A673 (cell line): ENCODE measurements at regions not wholly inside any gene's neighbourhood (a gene's known extent, or its start where the extent isn't known, plus 50 kb on each side); places are given as distances from the start of the nearest gene placed in this dataset.

ENCODE experiments used
- BruUV-seq: library from RNA; stranded (reverse); fragments of 400-500 nt; replicated peaks from 2 replicates; lab custom pipeline; 2021; lab: Mats Ljungman, UMichigan
- CTCF ChIA-PET: fragments of 300-600 bp; sonication (Branson Sonifier 250); formaldehyde crosslinking; loops from one replicate; lab custom pipeline; 2022; ENCODE audit warnings: antibody characterized with exemption; lab: Charles Lee
- POLR2A ChIA-PET: fragments of 300-600 bp; sonication (Branson Sonifier 250); formaldehyde crosslinking; loops from one replicate; lab custom pipeline; 2022; ENCODE audit warnings: antibody characterized with exemption; ENCODE audit not compliant: low non-redundant PET; lab: Charles Lee
- DNase-seq: peaks from one replicate; pipeline ENCODE4 v3.0.0-alpha.2; 2015; ENCODE audit warnings: low spot score
- H3K27ac ChIP-seq: fragments of 200-600 bp; sonication (generic); 2 replicates; pipeline ENCODE4 v1.5.1; 2016; ENCODE audit warnings: mixed run types, low read depth, mild to moderate bottlenecking, mixed read lengths, antibody characterized with exemption, low read length; ENCODE audit not compliant: poor library complexity, severe bottlenecking
- H3K27me3 ChIP-seq: fragments of 200-600 bp; sonication (generic); replicated peaks from 2 replicates; pipeline ENCODE4 v1.6.1; 2017; ENCODE audit warnings: mixed run types, low read depth, mild to moderate bottlenecking, mixed read lengths, antibody characterized with exemption, low read length; ENCODE audit not compliant: insufficient read depth, poor library complexity
- H3K36me3 ChIP-seq: fragments of 200-600 bp; sonication (generic); 2 replicates; pipeline ENCODE4 v1.6.1; 2016; ENCODE audit warnings: mixed run types, mild to moderate bottlenecking, mixed read lengths, antibody characterized with exemption, low read length; ENCODE audit not compliant: insufficient read depth, poor library complexity, severe bottlenecking
- H3K4me1 ChIP-seq: fragments of 200-600 bp; sonication (generic); 2 replicates; pipeline ENCODE4 v1.6.1; 2017; ENCODE audit warnings: mixed run types, mild to moderate bottlenecking, mixed read lengths, antibody characterized with exemption, low read length; ENCODE audit not compliant: insufficient read depth, poor library complexity, severe bottlenecking
- H3K4me3 ChIP-seq: fragments of 200-600 bp; sonication (generic); 2 replicates; pipeline ENCODE4 v1.5.1; 2016; ENCODE audit warnings: low read depth, mixed run types, mild to moderate bottlenecking, mixed read lengths, low read length; ENCODE audit not compliant: poor library complexity, severe bottlenecking
- H3K9me3 ChIP-seq: fragments of 200-600 bp; sonication (generic); 2 replicates; pipeline ENCODE4 v1.6.1; 2016; ENCODE audit warnings: mixed run types, low read depth, mild to moderate bottlenecking, mixed read lengths, antibody characterized with exemption, low read length; ENCODE audit not compliant: poor library complexity, severe bottlenecking
- EZH2 ChIP-seq: fragments of 200-600 bp; sonication (generic); IDR thresholded peaks from 2 replicates; pipeline ENCODE4 v1.6.1; 2017; ENCODE audit warnings: borderline replicate concordance, low read depth, mild to moderate bottlenecking, mixed read lengths, antibody characterized with exemption, low read length; ENCODE audit not compliant: poor library complexity, severe bottlenecking
- intact Hi-C: fragments of 100-400 bp; cut with micrococcal nuclease; formaldehyde crosslinking; loops from one replicate; pipeline ENCODE4 v1.10.0; 2022; ENCODE audit not compliant: unreplicated experiment
- TF ChIP-seq, protein P1 (sequence below): fragments of 300-800, 200-600 bp; sonication (generic); conservative IDR thresholded peaks from 2 replicates; pipeline ENCODE4 v1.5.1; 2017; ENCODE audit warnings: low read depth, mild to moderate bottlenecking, antibody characterized with exemption, low read length, moderate library complexity, mixed read lengths

DNA sequence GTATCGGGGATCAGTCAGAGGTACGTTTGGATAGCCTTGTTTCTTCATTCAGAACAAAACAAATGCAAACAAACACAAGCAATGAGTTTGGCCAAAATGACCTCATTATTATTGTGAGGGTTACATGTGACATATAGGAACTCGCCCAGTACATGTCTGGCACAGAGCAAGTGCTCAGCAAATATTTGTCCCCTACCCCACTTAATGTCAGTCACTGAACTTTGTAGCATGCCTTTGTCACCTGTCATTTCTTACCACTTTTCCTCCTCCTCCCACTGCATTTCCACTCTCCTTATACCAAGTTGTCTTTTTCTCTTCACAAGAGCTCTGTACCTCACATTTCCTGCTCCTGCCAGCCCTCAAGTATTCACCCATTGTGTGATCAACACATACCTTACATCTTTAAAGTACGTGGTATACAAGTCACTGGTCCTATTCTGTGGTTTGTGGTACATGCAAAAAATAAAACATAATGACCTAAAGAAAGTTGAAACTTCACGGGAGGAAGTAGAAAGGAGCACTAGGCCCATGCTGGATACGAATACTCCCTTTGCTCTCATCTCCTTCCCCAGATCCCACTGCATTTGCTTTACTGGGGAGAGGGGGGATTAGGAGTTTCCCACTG, 236.0 kb downstream of the INHBA start:
- TF ChIP-seq, protein P1, sequence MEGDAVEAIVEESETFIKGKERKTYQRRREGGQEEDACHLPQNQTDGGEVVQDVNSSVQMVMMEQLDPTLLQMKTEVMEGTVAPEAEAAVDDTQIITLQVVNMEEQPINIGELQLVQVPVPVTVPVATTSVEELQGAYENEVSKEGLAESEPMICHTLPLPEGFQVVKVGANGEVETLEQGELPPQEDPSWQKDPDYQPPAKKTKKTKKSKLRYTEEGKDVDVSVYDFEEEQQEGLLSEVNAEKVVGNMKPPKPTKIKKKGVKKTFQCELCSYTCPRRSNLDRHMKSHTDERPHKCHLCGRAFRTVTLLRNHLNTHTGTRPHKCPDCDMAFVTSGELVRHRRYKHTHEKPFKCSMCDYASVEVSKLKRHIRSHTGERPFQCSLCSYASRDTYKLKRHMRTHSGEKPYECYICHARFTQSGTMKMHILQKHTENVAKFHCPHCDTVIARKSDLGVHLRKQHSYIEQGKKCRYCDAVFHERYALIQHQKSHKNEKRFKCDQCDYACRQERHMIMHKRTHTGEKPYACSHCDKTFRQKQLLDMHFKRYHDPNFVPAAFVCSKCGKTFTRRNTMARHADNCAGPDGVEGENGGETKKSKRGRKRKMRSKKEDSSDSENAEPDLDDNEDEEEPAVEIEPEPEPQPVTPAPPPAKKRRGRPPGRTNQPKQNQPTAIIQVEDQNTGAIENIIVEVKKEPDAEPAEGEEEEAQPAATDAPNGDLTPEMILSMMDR: no peak
- TF ChIP-seq EZH2: no peak
- Histone ChIP-seq H3K4me3 (no peak overlapping the region), H3K4me1 (no peaks in the 10 kb centered on the region), H3K9me3 (no peaks in the 10 kb centered on the region), H3K36me3 (no peaks in the 10 kb centered on the region), H3K27me3 (no peaks in the 10 kb centered on the region), H3K27ac (no peak overlapping the region)
- POLR2A ChIA-PET: no interaction called here
- no TSS peak for BruUV-seq
- intact Hi-C loops: no loop called here
- CTCF ChIA-PET: no interaction called here
- DNase-seq: no peak

DNA sequence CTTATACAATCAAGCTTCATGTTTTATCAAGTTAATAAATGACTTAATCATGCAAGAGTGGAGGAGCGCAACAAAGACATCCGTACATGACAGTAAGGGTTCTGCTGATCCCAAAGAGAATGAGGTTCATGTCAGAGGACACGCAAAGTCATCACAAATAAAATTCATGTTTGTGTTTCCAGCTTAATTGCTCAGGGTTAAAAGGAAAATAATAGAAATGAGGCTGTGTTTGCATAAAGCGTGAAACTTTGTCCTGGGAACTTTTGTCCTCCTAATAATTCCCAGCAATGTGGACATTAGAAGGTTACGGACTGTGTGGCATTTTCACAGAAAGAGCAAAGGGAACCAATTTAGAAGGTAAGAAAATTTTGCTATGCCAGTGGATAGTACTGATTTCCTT, 237.3 kb downstream of the INHBA start:
- no peak for TF ChIP-seq EZH2
- TF ChIP-seq, protein P1: no peak
- intact Hi-C loops: no loop called here
- no peaks in the 10 kb centered on the region for H3K4me1 ChIP-seq
- CTCF ChIA-PET: no interaction called here
- DNase-seq: no peak
- no peaks in the 10 kb centered on the region for H3K9me3 ChIP-seq
- H3K4me3 ChIP-seq: no peak overlapping the region
- no peaks in the 10 kb centered on the region for H3K27me3 ChIP-seq
- POLR2A ChIA-PET: no interaction called here
- H3K27ac ChIP-seq: no peak overlapping the region
- no peaks in the 10 kb centered on the region for H3K36me3 ChIP-seq
- BruUV-seq: no TSS peak

DNA sequence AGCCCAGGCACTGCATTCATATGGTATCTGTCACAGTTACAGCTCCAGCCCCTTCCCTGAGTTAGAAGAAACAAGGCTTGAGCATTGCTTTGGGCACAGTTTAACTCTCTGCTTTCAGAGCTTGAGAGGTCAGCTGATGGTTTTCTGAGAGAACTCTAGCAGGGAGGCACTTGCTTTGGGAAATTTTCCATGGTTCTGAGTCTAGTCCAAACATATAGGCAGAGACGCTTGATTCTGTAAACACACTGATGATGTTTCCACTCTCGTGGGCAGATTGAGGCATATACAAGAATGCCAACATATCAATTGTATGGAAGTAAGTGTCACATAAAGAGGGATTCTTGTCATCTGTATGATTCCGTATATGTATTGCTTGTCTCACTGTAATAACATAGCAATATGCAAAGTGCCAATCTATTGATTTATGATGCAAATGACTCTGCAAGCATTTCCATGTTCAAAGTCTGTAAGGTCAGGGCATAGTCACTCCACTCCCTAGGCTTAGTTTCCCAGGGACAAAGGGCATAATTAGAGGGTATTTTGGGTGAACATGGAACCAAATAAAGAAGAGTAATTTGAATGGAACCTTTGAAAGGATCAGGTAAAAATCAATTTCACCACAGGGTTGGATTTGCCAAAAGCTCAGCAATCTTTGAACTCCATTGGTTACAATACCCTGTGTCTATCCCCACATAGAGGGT, 239.0 kb downstream of the INHBA start:
- TF ChIP-seq EZH2: no peak
- TF ChIP-seq, protein P1: no peak
- ChIA-PET CTCF (no interaction called here), POLR2A (no interaction called here)
- no TSS peak for BruUV-seq
- H3K27me3 ChIP-seq: no peaks in the 10 kb centered on the region
- intact Hi-C loops: no loop called here
- no peak overlapping the region for H3K27ac ChIP-seq
- no peak overlapping the region for H3K4me3 ChIP-seq
- no peak for DNase-seq
- no peaks in the 10 kb centered on the region for H3K4me1 ChIP-seq
- H3K36me3 ChIP-seq: no peaks in the 10 kb centered on the region
- H3K9me3 ChIP-seq: no peaks in the 10 kb centered on the region
